Upper lobe of right lung (tissue), 1 donor: ENCODE measurements at regions not wholly inside any gene's neighbourhood (a gene's known extent, or its start where the extent isn't known, plus 50 kb on each side); places are given as distances from the start of the nearest gene placed in this dataset.
A peak's percentile ranks its signal among the peaks of the same experiment; 100 is the strongest.
"Not testable (repeated sequence)": the region's sequence is repeated elsewhere in the genome, so short reads cannot be mapped to it uniquely, and the experiment has no call there.

Experiments used
- ATAC-seq: fragments of 200-7000 bp; cut with Tn5 transposase; one replicate; pipeline ENCODE4 v1.9.1; 2020; ENCODE audit warnings: mild to moderate bottlenecking, moderate library complexity
- DNase-seq: peaks from one replicate; pipeline ENCODE4 v3.0.0-alpha.2; 2020
- H3K27ac ChIP-seq: fragments of 200-600 bp; one replicate; pipeline ENCODE4 v1.8.0; 2022
- H3K27me3 ChIP-seq: fragments of 200-600 bp; one replicate; pipeline ENCODE4 v1.8.0; 2022; ENCODE audit warnings: mild to moderate bottlenecking
- H3K36me3 ChIP-seq: fragments of 200-600 bp; one replicate; pipeline ENCODE4 v1.8.0; 2022
- H3K4me1 ChIP-seq: fragments of 200-600 bp; one replicate; pipeline ENCODE4 v1.8.0; 2022
- H3K4me3 ChIP-seq: fragments of 200-600 bp; one replicate; pipeline ENCODE4 v1.8.0; 2022; ENCODE audit warnings: mild to moderate bottlenecking
- H3K9me3 ChIP-seq: fragments of 200-600 bp; one replicate; pipeline ENCODE4 v1.8.0; 2022
- intact Hi-C: fragments of 100-400 bp; cut with DNase I; formaldehyde crosslinking; loops from one replicate; pipeline ENCODE4 v1.11.0; 2022
- TF ChIP-seq, protein P1 (sequence below): fragments of 200-600 bp; IDR thresholded peaks from one replicate; pipeline ENCODE4 v1.8.0; 2022; ENCODE audit warnings: antibody characterized with exemption
- donor health status: DM: no; HTN: yes; CAD: no; lungs with severe emphysema.

DNA sequence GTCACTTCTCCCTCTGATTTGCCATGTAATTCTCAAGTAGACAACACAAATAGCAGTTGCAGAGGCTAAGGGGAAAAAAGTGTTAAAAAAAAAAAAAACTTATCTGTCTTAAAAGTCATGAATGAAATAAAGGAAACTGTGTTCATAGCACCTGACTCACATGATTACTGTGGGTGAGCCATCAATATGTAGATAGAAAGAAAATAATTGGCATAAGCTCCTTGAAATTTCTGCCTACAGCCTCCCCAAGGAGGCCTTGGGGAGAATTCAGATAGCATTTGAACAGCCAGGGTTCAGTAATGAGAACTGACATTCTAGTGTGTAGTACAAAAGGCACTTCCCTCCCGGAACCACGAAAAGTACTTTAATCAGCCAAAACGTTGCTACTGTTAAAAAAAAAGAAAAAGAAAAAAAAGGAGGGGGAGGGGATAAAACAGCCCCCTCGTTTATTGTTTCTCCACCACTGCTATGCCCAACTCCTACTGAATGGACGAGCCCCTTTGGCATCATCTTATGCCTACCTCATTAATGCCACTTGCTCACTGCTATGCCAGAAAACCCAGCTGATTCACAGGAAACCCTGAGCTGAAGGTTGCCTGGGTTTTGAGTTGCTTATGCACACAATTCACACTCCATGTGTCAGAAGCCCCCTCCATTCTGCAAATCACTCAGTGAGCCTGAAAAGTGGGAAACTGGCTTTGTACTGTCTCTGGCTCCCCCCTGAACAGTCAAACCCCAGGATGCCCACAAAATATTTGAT lies 65.5 kb upstream of the KLF7 start:
- no peaks in the 10 kb centered on the region for H3K27me3 ChIP-seq
- H3K36me3 ChIP-seq = no peaks in the 10 kb centered on the region
- H3K4me1 ChIP-seq = peaks cover 14% of the 10 kb centered on the region
- intact Hi-C loops = no loop called here
- H3K27ac ChIP-seq = no peak overlapping the region
- H3K4me3 ChIP-seq = no peak overlapping the region
- ATAC-seq = no peak
- TF ChIP-seq, protein P1, sequence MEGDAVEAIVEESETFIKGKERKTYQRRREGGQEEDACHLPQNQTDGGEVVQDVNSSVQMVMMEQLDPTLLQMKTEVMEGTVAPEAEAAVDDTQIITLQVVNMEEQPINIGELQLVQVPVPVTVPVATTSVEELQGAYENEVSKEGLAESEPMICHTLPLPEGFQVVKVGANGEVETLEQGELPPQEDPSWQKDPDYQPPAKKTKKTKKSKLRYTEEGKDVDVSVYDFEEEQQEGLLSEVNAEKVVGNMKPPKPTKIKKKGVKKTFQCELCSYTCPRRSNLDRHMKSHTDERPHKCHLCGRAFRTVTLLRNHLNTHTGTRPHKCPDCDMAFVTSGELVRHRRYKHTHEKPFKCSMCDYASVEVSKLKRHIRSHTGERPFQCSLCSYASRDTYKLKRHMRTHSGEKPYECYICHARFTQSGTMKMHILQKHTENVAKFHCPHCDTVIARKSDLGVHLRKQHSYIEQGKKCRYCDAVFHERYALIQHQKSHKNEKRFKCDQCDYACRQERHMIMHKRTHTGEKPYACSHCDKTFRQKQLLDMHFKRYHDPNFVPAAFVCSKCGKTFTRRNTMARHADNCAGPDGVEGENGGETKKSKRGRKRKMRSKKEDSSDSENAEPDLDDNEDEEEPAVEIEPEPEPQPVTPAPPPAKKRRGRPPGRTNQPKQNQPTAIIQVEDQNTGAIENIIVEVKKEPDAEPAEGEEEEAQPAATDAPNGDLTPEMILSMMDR = no peak
- no peaks in the 10 kb centered on the region for H3K9me3 ChIP-seq
- DNase-seq = no peak

DNA sequence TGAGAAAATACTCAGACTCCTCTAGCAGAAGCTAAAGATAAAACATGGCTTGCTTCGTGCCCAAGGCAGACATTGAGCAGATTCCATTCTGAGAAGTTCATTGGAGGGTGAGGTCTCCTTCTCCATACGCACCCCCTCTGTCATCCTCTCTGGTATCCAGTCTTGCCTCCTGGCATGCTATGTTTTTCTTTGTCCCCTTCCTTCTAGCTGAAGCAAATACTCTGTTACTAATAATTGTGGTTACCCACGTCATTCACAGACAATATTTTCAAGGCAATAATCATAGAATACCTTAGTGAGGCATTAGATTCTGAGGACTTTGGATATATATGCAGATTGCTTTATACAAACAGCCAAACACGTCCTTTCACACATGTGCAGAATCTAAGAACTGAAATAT lies 66.2 kb upstream of the KLF7 start:
- TF ChIP-seq, protein P1 = no peak

DNA sequence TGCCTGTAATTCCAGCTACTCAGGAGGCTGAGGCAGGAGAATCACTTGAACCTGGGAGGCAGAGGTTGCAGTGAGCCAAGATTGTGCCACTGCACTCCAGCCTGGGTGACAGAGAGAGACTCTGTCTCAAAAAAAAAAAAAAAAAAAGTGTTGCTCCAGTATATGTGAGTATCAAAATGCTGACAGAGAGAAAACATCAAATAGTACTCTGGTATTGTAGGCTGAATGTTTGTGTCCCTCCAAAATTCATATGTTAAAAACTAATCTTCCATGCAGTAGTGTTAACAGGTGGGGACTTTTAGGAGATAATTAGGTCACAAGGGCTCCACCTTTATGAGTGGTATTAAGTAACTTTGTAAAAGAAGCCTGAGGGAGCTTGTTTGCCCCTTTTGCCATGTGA lies 67.4 kb upstream of the KLF7 start:
- ATAC-seq, H3K4me3 ChIP-seq, DNase-seq, H3K4me1 ChIP-seq, H3K27ac ChIP-seq, H3K36me3 ChIP-seq, H3K9me3 ChIP-seq, H3K27me3 ChIP-seq, intact Hi-C loops: not testable (repeated sequence)

More for the DNA sequence above, 66.2 kb upstream of the KLF7 start:
- ATAC-seq (no peak), DNase-seq (no peak)
- Histone ChIP-seq H3K27me3 (no peaks in the 10 kb centered on the region), H3K4me3 (no peak overlapping the region), H3K36me3 (no peaks in the 10 kb centered on the region), H3K9me3 (no peaks in the 10 kb centered on the region), H3K4me1 (peaks cover 8% of the 10 kb centered on the region), H3K27ac (no peak overlapping the region)
- intact Hi-C loops = no loop called here

DNA sequence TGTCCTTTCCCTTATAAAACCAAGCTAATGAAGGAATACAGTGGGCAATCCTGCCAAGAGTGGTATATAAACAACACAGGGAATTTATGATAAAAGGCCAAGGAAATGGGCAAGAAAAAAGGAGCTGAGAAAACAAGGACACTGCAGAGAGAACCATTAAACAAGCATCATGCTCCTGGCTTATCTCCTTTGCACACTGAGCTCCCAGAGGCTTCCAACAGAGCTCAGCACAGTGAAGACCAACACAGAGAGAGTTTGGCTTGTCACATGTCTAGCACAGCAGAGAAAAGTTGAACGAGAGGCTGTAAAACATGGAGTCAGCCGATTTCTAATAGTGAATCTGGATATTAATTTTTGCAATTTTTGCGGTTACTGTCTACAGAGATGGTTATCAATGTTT lies 68.0 kb upstream of the KLF7 start:
- Histone ChIP-seq H3K36me3 (no peaks in the 10 kb centered on the region), H3K27ac (no peak overlapping the region), H3K27me3 (no peaks in the 10 kb centered on the region), H3K9me3 (no peaks in the 10 kb centered on the region), H3K4me3 (no peak overlapping the region), H3K4me1 (peaks cover 3% of the 10 kb centered on the region)
- DNase-seq = no peak
- intact Hi-C loops = no loop called here
- TF ChIP-seq, protein P1 = no peak
- ATAC-seq = no peak

DNA sequence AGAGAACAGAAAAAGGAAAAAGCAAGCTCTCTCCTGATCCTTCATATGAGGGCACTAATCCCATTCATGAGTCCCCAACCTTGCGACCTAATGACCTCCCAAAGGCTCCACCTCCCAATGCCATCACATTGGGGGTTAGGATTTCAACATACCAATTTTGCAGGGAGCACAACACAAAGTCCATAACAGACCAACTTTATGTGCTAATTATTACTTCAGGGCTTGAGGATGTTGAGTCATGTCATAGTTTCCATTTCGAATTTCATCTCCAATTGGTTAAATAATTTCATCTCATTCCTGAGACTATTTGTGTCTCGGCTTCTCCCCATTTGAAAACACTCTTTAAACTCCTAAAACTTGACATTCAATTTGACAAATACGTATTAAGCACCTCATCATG lies 69.9 kb upstream of the KLF7 start:
- Histone ChIP-seq H3K27ac (no peak overlapping the region), H3K4me3 (no peak overlapping the region), H3K27me3 (no peaks in the 10 kb centered on the region), H3K4me1 (peaks cover 19% of the 10 kb centered on the region), H3K36me3 (no peaks in the 10 kb centered on the region), H3K9me3 (no peaks in the 10 kb centered on the region)
- TF ChIP-seq, protein P1 = no peak
- ATAC-seq = no peak
- no peak for DNase-seq
- intact Hi-C loops = no loop called here

DNA sequence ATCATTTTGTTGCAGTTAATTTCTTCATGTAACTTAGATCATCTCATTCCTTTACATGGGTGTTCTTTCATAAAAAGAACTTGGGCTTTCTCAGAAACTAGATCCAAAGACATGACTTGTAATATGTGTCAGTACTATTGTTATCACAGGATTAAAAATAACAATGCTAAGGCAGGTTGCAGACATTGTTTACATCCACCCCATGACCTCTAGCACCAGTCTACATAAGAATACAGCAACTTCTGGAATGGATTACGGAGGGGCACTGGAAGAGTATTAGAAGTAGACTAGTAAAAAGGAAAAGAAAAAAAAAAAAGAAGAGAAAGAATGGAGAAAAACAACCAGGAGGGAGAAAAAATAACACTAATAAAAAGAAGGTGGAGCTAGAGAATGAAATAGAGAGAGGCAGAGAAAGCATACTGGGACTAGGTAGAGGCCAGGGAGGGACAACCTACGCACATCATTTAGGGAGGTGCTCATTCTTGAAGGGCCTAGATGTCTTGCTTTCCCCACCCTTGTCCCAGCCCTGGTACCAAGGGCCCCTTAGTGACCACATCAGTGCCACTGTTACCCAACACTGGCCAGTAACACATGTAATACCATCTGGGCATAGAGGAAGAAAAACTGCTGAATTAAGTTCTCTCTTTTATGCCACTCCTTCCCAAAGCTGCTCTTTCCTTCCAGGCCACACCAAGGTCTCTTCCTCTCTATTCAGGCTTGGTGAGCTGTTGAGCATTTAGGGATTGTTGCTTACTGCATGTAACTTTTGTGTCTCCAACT lies 70.6 kb upstream of the KLF7 start:
- DNase-seq = no peak

More for the DNA sequence above, 70.6 kb upstream of the KLF7 start:
- Histone ChIP-seq H3K4me1 (peaks cover 19% of the 10 kb centered on the region), H3K27me3 (no peaks in the 10 kb centered on the region), H3K4me3 (no peak overlapping the region), H3K27ac (no peak overlapping the region), H3K36me3 (no peaks in the 10 kb centered on the region), H3K9me3 (no peaks in the 10 kb centered on the region)
- intact Hi-C loops = no loop called here
- peak; percentile 69 for ATAC-seq
- TF ChIP-seq, protein P1 = no peak
